Prostate gland (tissue), 2 donors: ENCODE measurements at regions not wholly inside any gene's neighbourhood (a gene's known extent, or its start where the extent isn't known, plus 50 kb on each side); places are given as distances from the start of the nearest gene placed in this dataset.

ENCODE experiments used
- DNase-seq: peaks from one replicate; pipeline ENCODE4 v3.0.0-alpha.2; 2019; ENCODE audit warnings: low spot score
- H3K27ac ChIP-seq, 2 donors: fragments of 200-600 bp; sonication (generic); 2 replicates each; pipeline ENCODE4 v1.5.1; 2017 to 2019
- H3K27me3 ChIP-seq: fragments of 200-600 bp; sonication (generic); replicated peaks from 2 replicates; pipeline ENCODE4 v1.5.1; 2019; ENCODE audit not compliant: insufficient read depth
- H3K36me3 ChIP-seq, 2 donors: fragments of 200-600 bp; sonication (generic); 1 replicate in 1 of 2; 2 replicates in 1 of 2; pipeline versions ENCODE4 v1.5.1 to v1.8.1; 2017 to 2019
- H3K4me1 ChIP-seq: fragments of 200-600 bp; sonication (generic); replicated peaks from 2 replicates; pipeline ENCODE4 v1.5.1; 2019
- H3K4me3 ChIP-seq, 2 donors: fragments of 200-600 bp; sonication (generic); 2 replicates each; pipeline ENCODE4 v1.5.1; 2017 to 2019
- H3K9me3 ChIP-seq: fragments of 200-600 bp; sonication (generic); 2 replicates; pipeline ENCODE4 v1.5.1; 2017
- POLR2A ChIP-seq: fragments of 450-650 bp; IDR thresholded peaks from one replicate; pipeline ENCODE4 v1.6.1; 2016; ENCODE audit warnings: antibody characterized with exemption, mild to moderate bottlenecking
- POLR2AphosphoS5 ChIP-seq: sonication (generic); formaldehyde crosslinking; IDR thresholded peaks from one replicate; pipeline ENCODE4 v1.6.1; 2017; ENCODE audit warnings: antibody characterized with exemption
- WGBS: methylation state at CpG from one replicate; pipeline ENCODE4 v1.1.5; 2018; 5-methylcytosine and 5-hydroxymethylcytosine counted together
- intact Hi-C: fragments of 100-400 bp; cut with DNase I; formaldehyde crosslinking; loops from one replicate; pipeline ENCODE4 v1.14.2; 2022
- TF ChIP-seq, protein P1 (sequence below), 4 experiments: fragments of 200-600 bp in 2 of 4; fragments of 450-650 bp in 2 of 4; sonication (generic) in 2 of 4; IDR thresholded peaks; 1 replicate in 3 of 4; 2 replicates in 1 of 4; pipeline ENCODE4 v1.5.1; 2016 to 2019; ENCODE audit warnings: antibody characterized with exemption in 4 of 4, mild to moderate bottlenecking in 2 of 4, moderate library complexity in 2 of 4

DNA sequence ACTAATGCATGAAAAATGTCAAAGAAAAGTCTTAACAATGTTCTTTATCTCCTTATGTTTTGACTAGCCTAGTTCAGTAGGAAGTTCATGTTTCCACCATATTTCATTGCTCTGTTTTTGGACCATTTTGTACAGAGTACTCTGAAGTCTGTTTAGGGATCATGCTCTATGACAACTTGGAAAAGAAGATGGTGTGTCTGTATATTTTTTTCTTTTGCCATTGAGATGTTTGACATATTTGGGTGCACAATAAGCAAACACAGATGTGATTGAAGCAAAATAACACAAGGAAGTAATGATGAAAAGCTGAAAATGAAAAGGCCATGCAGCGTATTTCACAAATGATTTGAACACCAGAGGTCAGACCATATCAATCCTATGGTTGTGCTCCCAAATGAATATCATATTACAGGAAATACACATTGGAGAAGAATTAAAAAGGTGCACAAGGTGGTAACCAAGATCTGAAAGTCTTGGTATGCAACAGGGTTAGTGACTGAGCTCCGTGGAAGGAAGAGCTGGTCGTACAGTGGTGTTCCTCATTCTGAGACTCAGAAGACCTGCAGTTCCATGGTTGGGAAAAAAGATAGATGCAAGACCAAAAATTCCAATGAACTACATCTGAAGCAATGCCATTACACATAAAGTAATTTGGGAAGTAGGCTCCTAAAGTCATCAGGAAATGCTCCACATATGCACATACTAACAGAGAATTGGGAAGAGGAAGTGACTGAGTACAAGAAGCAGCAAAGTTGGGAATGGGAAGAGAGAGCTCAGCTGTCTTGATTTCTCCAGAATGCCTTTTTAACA is 463.5 kb downstream of the LMO4 start:
- TF ChIP-seq POLR2AphosphoS5 (no peak), POLR2A (no peak)
- TF ChIP-seq, protein P1, sequence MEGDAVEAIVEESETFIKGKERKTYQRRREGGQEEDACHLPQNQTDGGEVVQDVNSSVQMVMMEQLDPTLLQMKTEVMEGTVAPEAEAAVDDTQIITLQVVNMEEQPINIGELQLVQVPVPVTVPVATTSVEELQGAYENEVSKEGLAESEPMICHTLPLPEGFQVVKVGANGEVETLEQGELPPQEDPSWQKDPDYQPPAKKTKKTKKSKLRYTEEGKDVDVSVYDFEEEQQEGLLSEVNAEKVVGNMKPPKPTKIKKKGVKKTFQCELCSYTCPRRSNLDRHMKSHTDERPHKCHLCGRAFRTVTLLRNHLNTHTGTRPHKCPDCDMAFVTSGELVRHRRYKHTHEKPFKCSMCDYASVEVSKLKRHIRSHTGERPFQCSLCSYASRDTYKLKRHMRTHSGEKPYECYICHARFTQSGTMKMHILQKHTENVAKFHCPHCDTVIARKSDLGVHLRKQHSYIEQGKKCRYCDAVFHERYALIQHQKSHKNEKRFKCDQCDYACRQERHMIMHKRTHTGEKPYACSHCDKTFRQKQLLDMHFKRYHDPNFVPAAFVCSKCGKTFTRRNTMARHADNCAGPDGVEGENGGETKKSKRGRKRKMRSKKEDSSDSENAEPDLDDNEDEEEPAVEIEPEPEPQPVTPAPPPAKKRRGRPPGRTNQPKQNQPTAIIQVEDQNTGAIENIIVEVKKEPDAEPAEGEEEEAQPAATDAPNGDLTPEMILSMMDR (IDR thresholded peaks at IDR 0.05), result no peak
- Histone ChIP-seq H3K4me3 (no peak overlapping the region), H3K4me1 (no peaks in the 10 kb centered on the region), H3K36me3 (no peaks in the 10 kb centered on the region), H3K27me3 (no peaks in the 10 kb centered on the region), H3K27ac (no peak overlapping the region), H3K9me3 (no peaks in the 10 kb centered on the region)
- DNase-seq, result no peak
- WGBS, result 90% methylated on average over 3 of the region's 3 CpGs
- intact Hi-C loops, result no loop called here

DNA sequence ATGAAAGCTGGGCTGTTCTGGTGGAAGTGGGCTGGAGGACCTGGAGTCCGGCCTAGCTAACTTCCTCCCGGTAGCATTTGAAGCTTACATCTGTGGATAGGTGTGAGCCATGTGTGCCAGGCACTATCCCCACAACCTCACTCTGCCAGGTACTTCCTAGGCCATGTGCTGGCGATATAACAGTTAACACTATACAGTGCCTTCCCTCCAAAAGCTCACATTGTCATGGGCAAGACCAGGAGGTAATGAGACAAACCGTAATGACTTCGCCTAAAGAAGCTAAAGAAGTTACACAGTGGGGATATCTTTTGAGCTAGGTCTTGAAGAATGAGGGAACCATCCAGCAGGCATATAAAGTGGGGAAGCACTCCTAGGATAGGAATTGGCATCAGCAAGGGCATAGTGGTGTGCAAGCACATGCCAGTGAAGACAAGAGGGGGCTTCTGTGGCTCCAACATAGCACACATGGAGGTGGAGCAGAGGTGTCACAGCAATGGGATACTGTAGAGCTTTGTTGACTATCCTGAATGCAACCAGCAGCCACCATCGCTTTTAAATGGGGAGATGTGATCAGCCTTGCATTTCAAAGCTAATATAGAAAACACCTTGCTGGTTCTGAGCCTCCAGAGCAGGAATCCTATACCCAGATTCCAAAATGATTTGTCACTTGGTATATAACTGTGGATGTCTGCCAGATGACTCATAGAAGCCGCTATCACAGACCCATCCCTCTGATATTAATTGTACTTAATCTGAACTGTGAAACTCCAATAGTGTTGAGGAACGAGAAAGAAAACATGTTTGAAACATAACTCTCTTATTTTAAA is 466.3 kb downstream of the LMO4 start:
- no peak for DNase-seq
- no peaks in the 10 kb centered on the region for H3K36me3 ChIP-seq
- 72% methylated on average over 8 of the region's 8 CpGs for WGBS
- intact Hi-C loops, result no loop called here
- TF ChIP-seq, protein P1 (IDR thresholded peaks at IDR 0.05), result no peak
- TF ChIP-seq POLR2A (no peak), POLR2AphosphoS5 (no peak)
- no peak overlapping the region for H3K4me3 ChIP-seq
- no peaks in the 10 kb centered on the region for H3K9me3 ChIP-seq
- no peak overlapping the region for H3K27ac ChIP-seq
- no peaks in the 10 kb centered on the region for H3K27me3 ChIP-seq
- no peaks in the 10 kb centered on the region for H3K4me1 ChIP-seq

DNA sequence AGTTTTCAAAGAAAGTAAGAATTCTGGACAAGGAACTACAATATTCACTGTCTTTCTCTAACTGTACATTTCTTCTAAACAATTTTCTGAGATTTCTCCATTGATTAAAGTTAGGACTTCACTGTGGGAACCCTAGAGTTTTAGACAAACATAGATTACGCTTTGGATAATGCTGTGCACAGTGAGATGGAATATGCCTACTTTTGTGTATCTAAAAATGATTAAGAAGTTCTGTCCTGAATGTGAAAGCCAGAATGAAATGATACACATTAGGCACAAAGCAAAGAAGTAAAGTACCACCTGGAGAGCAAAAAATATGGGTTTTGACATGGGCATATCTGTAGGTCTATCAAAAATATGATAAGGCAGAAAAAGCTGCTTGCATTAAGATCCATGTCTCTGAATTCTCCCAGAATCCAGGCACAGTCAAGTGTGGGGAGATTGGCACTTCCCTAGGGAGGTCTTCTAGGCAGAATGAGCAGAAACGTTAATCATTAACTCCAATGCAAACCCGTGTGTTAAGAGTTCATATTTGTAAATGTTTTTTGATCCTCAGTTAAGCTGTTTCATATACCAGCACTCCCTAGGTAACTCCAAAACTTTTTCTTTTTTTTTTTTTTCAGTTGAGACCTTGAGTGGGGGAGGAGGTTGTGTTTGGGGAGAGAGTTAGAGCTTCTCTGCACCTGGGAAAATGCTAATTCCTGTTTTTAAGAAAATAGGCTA is 467.1 kb downstream of the LMO4 start:
- DNase-seq, result no peak
- WGBS, result 62% methylated on average over 3 of the region's 3 CpGs
- intact Hi-C loops, result no loop called here
- no peaks in the 10 kb centered on the region for H3K4me1 ChIP-seq
- H3K4me3 ChIP-seq, result no peak overlapping the region
- H3K27ac ChIP-seq, result no peak overlapping the region
- TF ChIP-seq, protein P1 (IDR thresholded peaks at IDR 0.05), result no peak
- TF ChIP-seq POLR2A, result no peak
- no peak for TF ChIP-seq POLR2AphosphoS5
- H3K27me3 ChIP-seq, result no peaks in the 10 kb centered on the region
- H3K36me3 ChIP-seq, result no peaks in the 10 kb centered on the region
- H3K9me3 ChIP-seq, result no peaks in the 10 kb centered on the region

DNA sequence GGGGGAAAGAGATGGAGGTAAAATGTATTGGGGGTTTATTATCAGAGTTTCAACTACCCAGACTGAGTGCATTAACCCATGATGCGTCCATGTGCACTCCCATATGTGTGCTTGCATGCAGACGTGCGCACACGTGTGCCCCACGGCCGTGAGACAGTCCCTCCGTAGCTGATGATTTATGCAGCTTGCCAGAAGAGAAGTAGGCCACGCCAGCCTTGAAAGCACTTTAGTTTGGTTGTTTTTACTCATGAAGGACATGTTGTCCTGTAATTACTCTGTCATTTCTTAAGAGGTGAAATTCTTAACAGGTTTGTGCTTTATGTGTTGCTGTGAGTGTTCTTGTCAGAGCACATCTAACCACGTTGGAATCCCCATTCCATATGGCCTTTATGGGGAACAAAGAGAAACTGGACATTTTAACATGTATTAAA is 467.8 kb downstream of the LMO4 start:
- Histone ChIP-seq H3K36me3 (no peaks in the 10 kb centered on the region), H3K27me3 (no peaks in the 10 kb centered on the region), H3K9me3 (no peaks in the 10 kb centered on the region), H3K27ac (no peak overlapping the region), H3K4me1 (no peaks in the 10 kb centered on the region), H3K4me3 (no peak overlapping the region)
- intact Hi-C loops, result no loop called here
- no peak for TF ChIP-seq POLR2A
- WGBS, result 64% methylated on average over 9 of the region's 9 CpGs
- no peak for DNase-seq

DNA sequence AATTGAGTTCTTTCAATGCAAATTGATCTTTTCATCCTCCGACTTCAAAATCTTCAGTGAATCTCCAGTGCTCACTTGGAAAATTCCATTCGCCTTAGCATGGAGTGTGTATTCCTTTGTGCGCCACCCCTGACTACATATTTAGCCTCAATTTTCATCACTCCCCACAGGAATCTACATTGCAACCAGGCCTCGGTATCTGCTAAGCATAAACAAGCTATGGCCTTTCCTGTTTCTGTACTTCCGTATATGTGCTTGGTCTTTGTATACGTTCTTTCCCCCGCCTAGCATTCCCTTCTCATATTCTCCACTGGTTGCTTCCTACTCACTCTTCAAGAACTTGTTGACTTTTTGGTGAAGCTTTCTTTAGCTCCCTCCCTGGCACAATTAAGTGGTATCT is 470.8 kb downstream of the LMO4 start:
- no peaks in the 10 kb centered on the region for H3K36me3 ChIP-seq
- intact Hi-C loops, result no loop called here
- WGBS, result 94% methylated on average over 7 of the region's 7 CpGs

More for the DNA sequence above, 470.8 kb downstream of the LMO4 start:
- TF ChIP-seq, protein P1 (IDR thresholded peaks at IDR 0.05), result no peak
- TF ChIP-seq POLR2AphosphoS5 (no peak), POLR2A (no peak)
- no peak for DNase-seq
- no peak overlapping the region for H3K27ac ChIP-seq
- H3K4me1 ChIP-seq, result no peaks in the 10 kb centered on the region
- no peak overlapping the region for H3K4me3 ChIP-seq
- H3K27me3 ChIP-seq, result no peaks in the 10 kb centered on the region
- no peaks in the 10 kb centered on the region for H3K9me3 ChIP-seq
